Stimulated activated CD8-positive, alpha-beta memory T cell treated with anti-CD3 and anti-CD28 coated beads, Interleukin-4, amount 100 ng/mL, for 48 hours (primary cell): ENCODE measurements at regions not wholly inside any gene's neighbourhood (a gene's known extent, or its start where the extent isn't known, plus 50 kb on each side); places are given as distances from the start of the nearest gene placed in this dataset.

Source experiments
- DNase-seq: peaks from one replicate; pipeline ENCODE4 v3.0.0-alpha.2; 2020

- no peak for DNase-seq
Measured at GRCh38 chr3:59443618-59444293, 393.9 kb upstream of the CFAP20DC start.

- DNase-seq: no peak
Measured at GRCh38 chr3:59442046-59442445, 392.2 kb upstream of the CFAP20DC start.

DNA sequence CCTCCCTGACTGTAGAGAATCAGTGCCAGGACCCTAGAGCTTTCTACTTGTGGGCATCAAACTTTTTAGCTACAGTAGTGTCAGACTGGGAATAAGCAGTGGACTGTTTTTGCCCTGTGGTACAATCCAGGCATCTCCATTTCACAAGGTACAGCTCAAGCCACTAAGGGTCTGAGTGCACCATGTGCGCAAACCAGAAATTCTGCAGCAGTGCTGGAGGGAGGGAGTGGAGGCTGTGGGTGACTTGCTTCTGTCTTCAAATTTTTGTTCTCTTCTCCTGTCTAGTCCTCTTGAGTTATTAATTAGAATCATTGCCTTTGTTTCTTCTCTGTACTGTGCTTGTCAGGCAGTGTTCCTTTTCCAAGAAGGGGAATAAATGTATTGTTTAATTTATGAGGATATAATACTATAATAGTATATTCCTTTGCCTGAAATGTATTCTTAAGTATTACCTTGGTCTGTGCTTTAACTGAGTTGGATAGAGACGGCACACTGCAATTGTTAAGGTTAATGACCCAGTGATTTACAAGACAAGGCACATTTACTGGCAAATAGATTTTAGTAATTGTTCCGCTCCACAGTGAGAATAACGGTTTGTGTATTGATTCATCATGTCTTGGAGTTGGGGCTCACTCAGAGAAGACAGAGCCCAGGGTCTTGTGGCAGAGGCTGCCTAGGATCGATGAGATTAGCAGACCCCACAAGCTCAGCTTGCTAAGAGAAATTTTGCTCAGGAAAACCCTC, 390.6 kb upstream of the CFAP20DC start:
- no peak for DNase-seq

- no peak for DNase-seq
Measured at GRCh38 chr3:59438492-59438891, 388.7 kb upstream of the CFAP20DC start.

DNA sequence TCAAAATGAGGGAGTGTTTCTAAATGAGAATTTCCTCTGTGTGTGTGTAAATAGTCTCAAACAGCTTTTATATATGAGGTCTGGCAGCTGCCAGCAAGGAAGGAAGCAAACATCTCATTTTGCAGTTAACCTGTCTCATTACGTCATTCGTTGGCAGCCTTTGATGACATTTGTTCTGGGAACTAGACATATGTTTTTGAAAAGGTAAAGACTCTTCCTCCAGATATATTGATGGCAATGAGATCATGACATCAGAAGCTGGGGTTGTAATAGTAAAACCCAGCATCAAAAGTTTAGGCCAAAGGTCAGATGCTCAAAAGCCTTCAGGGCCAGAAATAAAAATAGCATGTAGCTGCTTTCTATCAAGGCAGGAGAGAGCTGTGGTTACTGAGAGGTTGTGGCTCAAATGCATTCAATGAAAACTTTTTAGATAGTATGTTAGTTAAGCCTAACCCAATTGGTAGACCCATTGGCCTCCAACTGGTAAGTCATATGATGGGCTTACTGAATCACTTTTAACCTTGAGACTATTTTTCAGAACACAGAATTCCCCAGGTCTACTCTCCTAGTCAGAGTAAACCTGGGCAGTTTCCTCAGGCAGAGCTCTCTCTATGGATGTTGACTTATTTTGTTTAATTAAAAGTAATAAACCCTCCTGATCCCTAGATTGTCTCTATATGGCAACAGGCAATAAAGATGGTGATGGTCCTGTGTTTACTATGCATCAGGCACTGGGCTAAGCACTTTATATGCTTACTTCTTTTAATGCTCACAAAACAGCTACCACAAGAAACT, 386.5 kb upstream of the CFAP20DC start:
- no peak for DNase-seq

DNA sequence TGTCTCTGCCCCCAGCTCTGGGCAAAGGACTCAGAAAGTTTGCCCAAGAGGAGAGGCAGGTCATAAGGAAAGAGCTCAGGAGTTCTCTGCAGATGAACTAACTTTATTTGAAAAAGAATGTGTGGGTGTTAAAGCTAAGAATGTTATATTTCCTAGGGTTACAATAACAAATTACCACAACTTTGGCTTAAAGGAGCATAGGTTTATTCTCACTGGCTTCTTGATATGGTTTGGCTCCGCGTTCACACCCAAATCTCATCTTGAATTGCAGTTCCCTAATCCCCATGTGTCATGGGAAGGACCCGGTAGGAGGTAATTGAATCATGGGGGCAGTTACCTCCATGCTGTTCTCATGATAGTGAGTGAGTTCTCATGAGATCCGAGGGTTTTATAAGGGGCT, 383.7 kb upstream of the CFAP20DC start:
- DNase-seq: no peak

- DNase-seq: no peak
Measured at GRCh38 chr3:59432665-59433064, 382.8 kb upstream of the CFAP20DC start.

GRCh38 chr3:59430341-59430740, 380.5 kb upstream of the CFAP20DC start:
- no peak for DNase-seq

DNA sequence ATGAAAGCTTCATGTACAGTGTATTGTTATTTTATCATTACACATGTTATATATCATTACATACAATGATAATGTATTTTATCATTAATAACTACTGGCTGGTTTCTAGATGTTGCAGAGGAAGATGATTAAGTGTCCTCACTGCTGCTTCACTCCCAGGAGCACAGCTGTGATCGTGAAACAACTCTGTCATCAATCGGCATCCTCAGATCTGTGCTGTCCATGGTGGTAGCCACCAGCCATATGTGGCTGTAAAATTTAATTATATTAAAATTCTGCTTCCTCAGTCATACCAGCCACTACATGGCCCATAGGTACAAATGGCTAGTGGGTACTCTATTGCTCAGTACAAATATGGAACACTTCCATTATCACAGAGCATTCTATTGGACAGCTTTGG, 379.4 kb upstream of the CFAP20DC start:
- DNase-seq: no peak

GRCh38 chr3:59426821-59427565, 377.2 kb upstream of the CFAP20DC start:
- DNase-seq: peak; percentile 37

DNA sequence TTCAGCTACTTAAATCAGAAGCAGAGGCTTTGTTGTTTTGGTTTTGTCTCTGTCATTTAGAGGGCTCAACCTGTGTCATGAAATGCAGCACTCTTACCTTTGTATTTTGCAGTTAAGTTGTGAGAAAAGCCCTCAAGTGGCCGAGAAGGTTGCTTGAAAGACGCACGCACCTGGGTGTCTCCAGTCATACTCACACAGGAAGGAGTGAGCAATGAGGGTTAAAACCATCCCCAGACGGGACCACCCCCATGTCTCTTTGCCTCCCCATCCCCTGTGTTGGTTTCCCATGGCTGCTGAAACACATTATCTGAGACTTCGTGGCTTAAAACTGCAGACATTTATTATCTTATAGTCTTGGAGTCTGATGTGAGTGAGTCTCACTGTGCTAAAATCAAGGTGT, 376.1 kb upstream of the CFAP20DC start:
- DNase-seq: peak; percentile 64

DNA sequence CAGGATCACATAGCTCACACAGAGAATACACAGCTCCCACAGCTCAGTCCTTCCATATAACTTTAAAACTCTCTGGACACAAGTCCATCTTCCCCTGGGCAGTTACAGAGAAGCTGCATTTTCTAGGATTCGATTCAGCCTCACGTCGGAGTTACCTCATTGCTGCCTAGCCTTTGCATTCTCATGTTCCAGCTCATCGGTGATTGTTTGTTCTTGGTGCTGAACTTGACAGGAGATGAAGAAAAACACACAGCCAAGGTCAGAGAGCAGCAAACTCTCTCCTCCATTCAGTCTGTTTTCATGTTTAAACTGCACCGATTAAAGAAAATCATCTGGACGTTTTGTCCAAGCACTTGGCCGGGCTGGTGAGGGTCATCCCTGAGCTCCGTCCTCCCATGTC, 375.5 kb upstream of the CFAP20DC start:
- no peak for DNase-seq

DNA sequence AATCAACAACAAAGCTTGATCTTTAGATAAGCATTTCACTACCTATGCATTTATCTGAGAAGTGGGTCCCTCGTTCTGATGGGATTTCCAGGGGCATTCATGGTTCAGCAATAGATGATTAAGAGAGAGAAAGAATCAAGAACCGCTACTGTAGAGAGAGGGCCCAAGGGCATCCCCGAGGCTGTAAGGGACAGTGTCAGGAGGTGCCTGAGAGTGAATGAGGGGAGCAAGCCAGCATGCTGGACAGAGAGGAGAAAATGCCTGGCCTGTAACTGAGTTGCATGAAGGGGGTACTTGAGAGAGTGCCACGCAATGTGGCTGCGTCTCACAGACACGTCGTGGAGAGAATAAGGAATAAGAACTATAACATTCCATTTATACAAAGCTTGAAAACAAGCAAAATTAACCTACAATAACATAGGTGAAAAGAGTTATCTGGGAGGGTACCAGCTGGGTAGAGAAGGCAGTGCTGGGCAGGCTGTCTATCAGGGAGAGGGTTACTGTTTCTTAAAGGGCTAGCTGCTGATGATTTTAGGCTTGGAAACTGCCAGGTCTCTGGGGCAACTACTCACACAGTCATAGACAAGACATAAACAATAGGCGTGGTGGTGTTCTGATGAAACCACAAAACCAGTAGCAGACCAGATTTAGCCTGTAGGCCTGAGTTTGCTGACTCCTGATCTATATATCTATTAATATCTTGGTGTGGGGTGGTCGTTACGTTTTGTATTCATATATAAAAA, 374.6 kb upstream of the CFAP20DC start:
- DNase-seq: no peak

GRCh38 chr3:59423707-59424106, 373.9 kb upstream of the CFAP20DC start:
- DNase-seq: no peak

DNA sequence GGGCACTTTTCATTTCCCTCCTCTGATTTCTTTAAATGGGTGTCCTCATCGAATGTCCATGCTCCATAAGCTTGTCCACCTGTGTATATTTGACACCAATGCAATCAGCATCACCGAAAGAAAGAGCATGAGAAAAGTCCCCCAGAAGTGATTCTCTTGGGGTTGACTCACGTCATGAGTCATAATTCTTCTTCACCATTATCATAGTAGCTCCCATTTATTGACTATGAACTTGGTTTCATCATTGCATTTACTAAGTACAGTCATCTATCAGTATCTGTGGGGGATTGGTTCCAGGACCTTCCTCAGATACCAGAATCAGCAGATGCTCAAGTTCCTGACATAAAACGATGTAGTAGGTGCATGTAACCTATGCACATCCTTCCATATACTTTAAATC, 372.5 kb upstream of the CFAP20DC start:
- no peak for DNase-seq

- no peak for DNase-seq
Measured at GRCh38 chr3:59418836-59419235, 369.0 kb upstream of the CFAP20DC start.

- DNase-seq: no peak
Measured at GRCh38 chr3:59412516-59412915, 362.7 kb upstream of the CFAP20DC start.

GRCh38 chr3:59411694-59412093, 361.9 kb upstream of the CFAP20DC start:
- DNase-seq: no peak

GRCh38 chr3:59411186-59411585, 361.4 kb upstream of the CFAP20DC start:
- no peak for DNase-seq

DNA sequence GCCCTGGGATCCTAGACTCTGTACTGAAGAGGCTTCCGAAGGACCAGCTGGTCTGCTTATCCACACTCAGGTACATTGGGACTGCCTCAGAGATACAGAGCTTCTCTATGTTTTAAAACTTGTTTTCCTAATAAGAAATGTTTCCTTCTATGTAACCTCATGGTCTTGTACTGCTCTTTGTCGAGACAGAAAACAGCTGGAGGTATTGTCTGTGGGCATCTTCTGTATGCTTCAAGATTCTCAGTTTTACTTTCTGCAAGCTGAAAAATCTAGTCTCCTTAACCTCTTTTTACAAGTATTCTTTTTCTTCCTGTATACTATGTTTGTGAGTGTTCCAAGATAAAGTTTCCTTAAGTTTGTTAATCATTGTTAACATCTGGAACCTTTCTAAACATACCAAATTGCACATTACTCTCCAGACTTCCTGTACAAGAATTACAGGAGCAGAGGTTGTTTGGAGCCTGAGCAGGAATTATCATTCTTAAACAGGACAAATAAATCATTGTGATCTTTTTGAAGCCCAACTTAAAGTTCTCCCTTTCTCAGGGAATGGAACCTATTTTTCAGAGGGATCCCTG, 358.3 kb upstream of the CFAP20DC start:
- DNase-seq: no peak

DNA sequence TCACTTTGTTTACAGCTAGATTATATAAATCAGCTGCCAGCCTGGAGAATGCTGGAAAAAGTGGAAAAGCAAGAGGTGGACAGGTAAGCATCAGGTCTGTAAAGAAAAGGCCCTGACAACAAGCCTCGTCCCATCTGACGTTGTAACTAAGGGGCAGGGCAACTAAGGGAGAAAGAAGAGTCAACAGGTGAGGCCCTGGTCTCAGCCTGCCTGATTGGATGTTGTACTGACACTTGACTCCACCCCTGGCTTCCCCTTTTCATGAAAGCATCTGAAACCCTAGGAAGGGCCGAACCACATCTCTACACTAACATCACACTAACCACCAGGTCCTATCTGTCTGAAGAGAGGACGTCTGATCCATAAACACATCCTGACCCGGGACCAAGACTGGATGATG, 357.6 kb upstream of the CFAP20DC start:
- DNase-seq: no peak

DNA sequence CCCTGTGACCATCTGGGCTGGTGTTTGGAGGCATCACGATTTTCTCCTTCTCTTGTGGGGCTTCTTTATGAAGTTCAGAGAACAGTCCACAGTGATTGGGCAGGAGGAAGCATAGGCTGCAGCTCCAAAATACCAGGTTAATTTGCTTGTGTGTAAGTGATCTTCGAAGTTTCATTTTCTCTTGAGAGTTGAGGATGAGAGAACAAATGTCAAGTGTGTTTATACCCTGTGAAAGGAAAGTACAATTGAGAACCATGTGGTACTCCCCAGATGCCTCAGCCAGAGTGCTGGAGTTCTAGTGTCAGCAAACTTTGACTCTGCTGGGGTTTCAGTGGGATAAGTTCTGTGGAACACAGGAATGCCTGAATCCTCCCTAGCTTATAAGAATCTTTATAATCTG, 357.1 kb upstream of the CFAP20DC start:
- no peak for DNase-seq
